Stimulated activated CD4-positive, alpha-beta T cell treated with anti-CD3 and anti-CD28 coated beads, Interleukin-15, amount 100 ng/mL, for 48 hours (primary cell): ENCODE measurements at regions not wholly inside any gene's neighbourhood (a gene's known extent, or its start where the extent isn't known, plus 50 kb on each side); places are given as distances from the start of the nearest gene placed in this dataset.

Experiments
- DNase-seq, 2 donors: peaks; one replicate each; pipeline ENCODE4 v3.0.0-alpha.2; 2020; ENCODE audit warnings: low read depth in 2 of 2

- DNase-seq: no peak
Measured at GRCh38 chr2:240319855-240320203, 115.6 kb upstream of the GPC1 start.

- DNase-seq: no peak
Measured at GRCh38 chr2:240320204-240320993, 115.1 kb upstream of the GPC1 start.

- DNase-seq: no peak
Measured at GRCh38 chr2:240322231-240322955, 113.1 kb upstream of the GPC1 start.

- DNase-seq: no peak
Measured at GRCh38 chr2:240322991-240323390, 112.5 kb upstream of the GPC1 start.

GRCh38 chr2:240323601-240324291 lies 111.7 kb upstream of the GPC1 start:
- DNase-seq: no peak

- no peak for DNase-seq
Measured at GRCh38 chr2:240324312-240325015, 111.0 kb upstream of the GPC1 start.

GRCh38 chr2:240325016-240326007 lies 110.2 kb upstream of the GPC1 start:
- DNase-seq: no peak

GRCh38 chr2:240326246-240326645 lies 109.2 kb upstream of the GPC1 start:
- no peak for DNase-seq

- DNase-seq: no peak
Measured at GRCh38 chr2:240326886-240327285, 108.6 kb upstream of the GPC1 start.

- no peak for DNase-seq
Measured at GRCh38 chr2:240327566-240327965, 107.9 kb upstream of the GPC1 start.

GRCh38 chr2:240328526-240328925 lies 106.9 kb upstream of the GPC1 start:
- DNase-seq: no peak

GRCh38 chr2:240329116-240329665 lies 106.3 kb upstream of the GPC1 start:
- DNase-seq: no peak

- DNase-seq: no peak
Measured at GRCh38 chr2:240329778-240330177, 105.7 kb upstream of the GPC1 start.

GRCh38 chr2:240333985-240334384 lies 101.5 kb upstream of the GPC1 start:
- DNase-seq: no peak

- no peak for DNase-seq
Measured at GRCh38 chr2:240335061-240335460, 100.4 kb upstream of the GPC1 start.

GRCh38 chr2:240336820-240337427 lies 98.5 kb upstream of the GPC1 start:
- DNase-seq: no peak

GRCh38 chr2:240338274-240338673 lies 97.2 kb upstream of the GPC1 start:
- DNase-seq: no peak

- no peak for DNase-seq
Measured at GRCh38 chr2:240339411-240340360, 95.8 kb upstream of the GPC1 start.

- DNase-seq: no peak
Measured at GRCh38 chr2:240340361-240340761, 95.1 kb upstream of the GPC1 start.
